ENCODE measurements at regions not wholly inside any gene's neighbourhood (a gene's known extent, or its start where the extent isn't known, plus 50 kb on each side); places are given as distances from the start of the nearest gene placed in this dataset.
"Not testable (repeated sequence)": the region's sequence is repeated elsewhere in the genome, so short reads cannot be mapped to it uniquely, and the experiment has no call there.

DNA sequence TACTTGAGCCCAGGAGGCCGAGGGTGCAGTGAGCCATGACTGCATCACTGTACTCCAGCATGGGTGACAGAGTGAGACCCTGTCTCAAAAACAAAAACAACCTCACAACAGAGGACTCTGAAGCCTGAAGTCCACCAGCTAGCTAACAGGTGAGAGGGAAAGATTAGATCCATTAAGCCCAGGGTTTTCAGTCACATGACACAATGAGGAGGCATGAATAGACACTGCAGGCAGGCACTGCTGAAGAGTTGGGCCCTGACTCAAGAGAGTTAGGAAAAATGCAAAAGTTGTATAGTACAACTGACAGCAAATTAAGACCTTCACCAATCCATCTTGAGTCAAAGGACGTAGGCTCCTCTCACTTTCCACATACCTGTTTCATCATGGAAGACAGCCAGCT lies 64.9 kb downstream of the IARS1 start:
- intact Hi-C loops (cut with DNase I; ENCODE audit: low total_unique reads): no loop called here
- WGBS, 2 donors: 97 to 99% methylated on average over 2 of the region's 2 CpGs
- TF ChIP-seq, protein P1, sequence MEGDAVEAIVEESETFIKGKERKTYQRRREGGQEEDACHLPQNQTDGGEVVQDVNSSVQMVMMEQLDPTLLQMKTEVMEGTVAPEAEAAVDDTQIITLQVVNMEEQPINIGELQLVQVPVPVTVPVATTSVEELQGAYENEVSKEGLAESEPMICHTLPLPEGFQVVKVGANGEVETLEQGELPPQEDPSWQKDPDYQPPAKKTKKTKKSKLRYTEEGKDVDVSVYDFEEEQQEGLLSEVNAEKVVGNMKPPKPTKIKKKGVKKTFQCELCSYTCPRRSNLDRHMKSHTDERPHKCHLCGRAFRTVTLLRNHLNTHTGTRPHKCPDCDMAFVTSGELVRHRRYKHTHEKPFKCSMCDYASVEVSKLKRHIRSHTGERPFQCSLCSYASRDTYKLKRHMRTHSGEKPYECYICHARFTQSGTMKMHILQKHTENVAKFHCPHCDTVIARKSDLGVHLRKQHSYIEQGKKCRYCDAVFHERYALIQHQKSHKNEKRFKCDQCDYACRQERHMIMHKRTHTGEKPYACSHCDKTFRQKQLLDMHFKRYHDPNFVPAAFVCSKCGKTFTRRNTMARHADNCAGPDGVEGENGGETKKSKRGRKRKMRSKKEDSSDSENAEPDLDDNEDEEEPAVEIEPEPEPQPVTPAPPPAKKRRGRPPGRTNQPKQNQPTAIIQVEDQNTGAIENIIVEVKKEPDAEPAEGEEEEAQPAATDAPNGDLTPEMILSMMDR (IDR thresholded peaks at IDR 0.05): no peak
- no peak for TF ChIP-seq POLR2A (IDR thresholded peaks at IDR 0.05)
- no peak for DNase-seq (ENCODE audit: low spot score in 2 of 2)
- no peak overlapping the region for H3K4me3 ChIP-seq (ENCODE audit: low read depth, poor library complexity, severe bottlenecking)

- DNase-seq (ENCODE audit: low spot score in 2 of 2): no peak
- intact Hi-C loops (cut with DNase I; ENCODE audit: low total_unique reads): no loop called here
- no peak for TF ChIP-seq POLR2A (IDR thresholded peaks at IDR 0.05)
- TF ChIP-seq, protein P1 (IDR thresholded peaks at IDR 0.05): no peak
- 81 to 87% methylated on average over 4 of the region's 4 CpGs for WGBS, 2 donors
- H3K4me3 ChIP-seq (ENCODE audit: low read depth, poor library complexity, severe bottlenecking): no peak overlapping the region
Observed at GRCh38 chr9:92224177-92224576, 69.3 kb downstream of the IARS1 start.

GRCh38 chr9:92223758-92224157 lies 69.7 kb downstream of the IARS1 start:
- intact Hi-C loops (cut with DNase I; ENCODE audit: low total_unique reads): no loop called here
- WGBS, 2 donors: 71 to 73% methylated on average over 2 of the region's 2 CpGs
- H3K4me3 ChIP-seq (ENCODE audit: low read depth, poor library complexity, severe bottlenecking): no peak overlapping the region
- TF ChIP-seq, protein P1 (IDR thresholded peaks at IDR 0.05): no peak
- no peak for DNase-seq (ENCODE audit: low spot score in 2 of 2)

- no peak for DNase-seq (ENCODE audit: low spot score in 2 of 2)
- no peak overlapping the region for H3K4me3 ChIP-seq (ENCODE audit: low read depth, poor library complexity, severe bottlenecking)
- TF ChIP-seq, protein P1 (IDR thresholded peaks at IDR 0.05): no peak
- no peak for TF ChIP-seq POLR2A (IDR thresholded peaks at IDR 0.05)
- WGBS, 2 donors: 88 to 92% methylated on average over 7 of the region's 7 CpGs
- intact Hi-C loops (cut with DNase I; ENCODE audit: low total_unique reads): no loop called here
Observed at GRCh38 chr9:92208693-92209524, 84.6 kb downstream of the IARS1 start.

DNA sequence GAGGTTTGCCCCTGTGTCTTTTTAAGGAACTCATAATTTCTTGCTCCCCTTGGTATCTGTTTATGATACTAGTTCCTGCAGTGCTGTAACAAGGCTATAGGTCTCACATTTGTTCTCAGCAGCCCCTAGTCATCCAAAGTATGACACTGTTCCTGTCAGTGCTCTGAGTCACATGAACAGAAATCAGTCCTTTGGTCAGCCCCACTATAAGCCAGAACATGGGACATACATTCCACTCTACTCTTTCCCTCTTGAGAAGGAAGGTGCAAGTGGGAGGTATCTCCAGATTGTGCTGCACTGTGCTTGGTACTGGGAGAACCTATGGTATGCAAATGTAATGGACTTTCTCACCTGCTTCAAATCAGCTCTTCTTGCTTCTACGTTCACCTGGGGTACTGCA lies 87.0 kb downstream of the IARS1 start:
- DNase-seq (ENCODE audit: low spot score in 2 of 2): no peak
- 85 to 91% methylated on average over 1 of the region's 1 CpG for WGBS, 2 donors
- no peak for TF ChIP-seq POLR2A (IDR thresholded peaks at IDR 0.05)
- TF ChIP-seq, protein P1 (IDR thresholded peaks at IDR 0.05): no peak
- intact Hi-C loops (cut with DNase I; ENCODE audit: low total_unique reads): no loop called here
- no peak overlapping the region for H3K4me3 ChIP-seq (ENCODE audit: low read depth, poor library complexity, severe bottlenecking)

DNA sequence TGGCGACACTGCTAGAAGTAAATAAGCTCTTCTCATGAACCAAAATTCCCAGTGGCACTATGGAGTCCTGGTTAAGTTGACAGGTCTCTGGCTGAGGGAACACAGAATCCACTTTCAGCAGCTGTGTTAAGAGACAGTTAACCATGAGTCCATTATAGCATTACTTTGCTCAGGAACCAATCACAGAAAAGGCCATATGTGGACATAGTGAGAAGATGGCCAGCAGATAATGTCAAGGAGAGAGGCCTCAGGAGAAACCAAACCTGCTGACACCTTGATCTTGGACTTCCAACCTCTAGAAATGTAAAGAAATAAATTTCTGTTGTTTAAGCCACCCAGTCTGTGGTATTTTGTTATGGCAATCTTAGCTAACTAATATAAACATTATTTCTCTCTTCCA lies 88.7 kb upstream of the SPTLC1 start:
- DNase-seq (ENCODE audit: low spot score in 2 of 2); intact Hi-C loops (cut with DNase I; ENCODE audit: low total_unique reads); H3K4me3 ChIP-seq (ENCODE audit: low read depth, poor library complexity, severe bottlenecking): not testable (repeated sequence)
- 88 to 100% methylated on average over 1 of the region's 1 CpG for WGBS, 2 donors

GRCh38 chr9:92198237-92198636 lies 83.0 kb upstream of the SPTLC1 start:
- H3K4me3 ChIP-seq (ENCODE audit: low read depth, poor library complexity, severe bottlenecking); DNase-seq (ENCODE audit: low spot score in 2 of 2); intact Hi-C loops (cut with DNase I; ENCODE audit: low total_unique reads): not testable (repeated sequence)
